ENCODE measurements at regions not wholly inside any gene's neighbourhood (a gene's known extent, or its start where the extent isn't known, plus 50 kb on each side); places are given as distances from the start of the nearest gene placed in this dataset.

- Histone ChIP-seq H4K5ac (ENCODE audit: low read depth, low read length) (no peak overlapping the region), H3K79me1 (ENCODE audit: low read depth in 1 of 2, low read length in 2 of 2) (no peaks in the 10 kb centered on the region), H4K8ac (ENCODE audit: low read depth in 2 of 2, low read length in 2 of 2) (no peak overlapping the region), H4K20me1 (ENCODE audit: insufficient read depth, low read length) (no peaks in the 10 kb centered on the region), H2BK120ac (ENCODE audit: low read depth, low read length) (no peak overlapping the region), H3K4me1 (ENCODE audit: control insufficient read depth, insufficient read depth, low read length) (no peaks in the 10 kb centered on the region), H3K23ac (ENCODE audit: low read depth, low read length) (no peak overlapping the region), H3K4ac (ENCODE audit: low read depth, low read length) (no peak overlapping the region), H2BK20ac (ENCODE audit: low read depth, low read length) (no peak overlapping the region), H3K14ac (replicated peaks; ENCODE audit: low read depth, low read length) (no peak overlapping the region), H2BK5ac (ENCODE audit: low read depth, low read length, poor library complexity, severe bottlenecking) (no peak overlapping the region), H3K4me3 (ENCODE audit: insufficient read depth, low read depth, low read length) (no peak overlapping the region), H2AFZ (replicated peaks; ENCODE audit: low read length, poor library complexity) (no peak overlapping the region), H3K9me3 (ENCODE audit: control insufficient read depth, insufficient read depth, low read length) (no peaks in the 10 kb centered on the region), H3K36me3 (ENCODE audit: control insufficient read depth, insufficient read depth, low read length) (peaks cover 4% of the 10 kb centered on the region), H3K56ac (ENCODE audit: extremely low read depth, insufficient read depth, low read length) (no peak overlapping the region), H3K9ac (ENCODE audit: low read depth, low read length) (no peak overlapping the region), H3K4me2 (ENCODE audit: low read depth, low read length) (no peak overlapping the region), H3K9me1 (ENCODE audit: insufficient read depth, low read length) (no peaks in the 10 kb centered on the region), H3K27ac (ENCODE audit: insufficient read depth, low read length) (no peak overlapping the region), H3K18ac (ENCODE audit: low read depth, low read length) (no peak overlapping the region), H2AK5ac (ENCODE audit: low read depth, low read length) (no peak overlapping the region), H3K27me3 (ENCODE audit: control insufficient read depth, insufficient read depth, low read length) (no peaks in the 10 kb centered on the region), H4K91ac (ENCODE audit: insufficient read depth, low read depth, low read length) (no peak overlapping the region), H2AK9ac (replicated peaks; ENCODE audit: low read depth, low read length, poor library complexity) (no peak overlapping the region), H2BK15ac (ENCODE audit: low read depth, low read length) (no peak overlapping the region)
- in situ Hi-C loops (cut with MboI; ENCODE audit: low sequenced_read_pairs), result no loop called here
- ChIA-PET POLR2A (ENCODE audit: unreplicated experiment) (no interaction called here), CTCF (no interaction called here)
- no peak for TF ChIP-seq MXI1 (IDR thresholded peaks at IDR 0.05; ENCODE audit: borderline replicate concordance, low read depth, low read length)
- intact Hi-C loops (cut with micrococcal nuclease), result no loop called here
- BruUV-seq (replicated peaks), result no TSS peak
- dilution Hi-C loops (cut with HindIII; ENCODE audit: low sequenced_read_pairs, unreplicated experiment), result no loop called here
- ATAC-seq (ENCODE audit: low read depth) (no peak), DNase-seq (no peak)
- no CpG with 5 or more reads among the region's 1 CpG for WGBS, 2 experiments (ENCODE audit: extremely low coverage in 2 of 2, insufficient read length in 1 of 2)
Measured at GRCh38 chr1:113012149-113012548, 56.2 kb upstream of the SLC16A1 start.

Data from IMR-90 (cell line).